ENCODE measurements at regions not wholly inside any gene's neighbourhood (a gene's known extent, or its start where the extent isn't known, plus 50 kb on each side); places are given as distances from the start of the nearest gene placed in this dataset.

DNA sequence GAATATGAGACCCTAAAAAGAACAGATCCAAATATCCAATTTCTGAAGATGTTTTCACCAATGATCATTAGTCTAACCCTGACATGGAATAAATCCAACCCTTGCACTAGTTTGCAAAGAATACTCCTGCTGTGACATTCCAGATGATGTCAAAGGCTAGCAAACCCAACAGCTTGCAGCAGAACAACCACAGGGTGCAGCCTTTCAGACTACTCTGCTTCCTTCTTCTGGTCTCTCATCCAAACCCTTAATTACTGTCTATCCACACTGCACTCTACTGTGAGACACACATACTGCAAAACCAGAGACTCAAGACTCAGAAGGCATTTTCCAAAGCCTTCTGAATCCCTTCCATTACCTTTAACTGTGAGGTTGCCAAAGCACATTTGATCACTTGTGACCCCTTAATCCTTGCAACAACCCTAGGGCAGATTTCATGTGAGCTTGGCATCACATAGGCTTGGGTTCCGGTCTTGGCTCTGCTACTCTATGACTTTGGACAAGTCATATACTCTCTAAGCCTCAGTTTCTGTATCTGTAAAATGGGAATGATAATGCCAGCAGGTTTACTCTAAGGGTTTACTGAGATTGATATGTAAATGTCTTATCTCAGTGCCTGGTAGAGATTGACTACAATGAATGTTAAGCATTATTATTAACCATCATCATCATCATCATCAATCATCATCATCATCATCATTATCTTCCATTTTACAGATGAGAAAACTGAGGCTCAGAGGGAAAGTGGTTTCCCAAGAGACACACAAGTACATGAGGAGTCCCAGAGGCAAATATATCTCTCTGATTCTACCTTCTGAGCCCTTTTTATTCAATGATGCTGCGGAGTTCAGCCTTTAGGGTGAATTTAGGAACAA lies 94.5 kb downstream of the SYF2 start:
- ChIA-PET POLR2A (ENCODE audit: unreplicated experiment) (no interaction called here), CTCF (no interaction called here)
- no peak for DNase-seq

More for the DNA sequence above, 94.5 kb downstream of the SYF2 start:
- H2AFZ ChIP-seq (replicated peaks; ENCODE audit: low read length, poor library complexity), result no peak overlapping the region
- intact Hi-C loops (cut with micrococcal nuclease) (no loop called here), dilution Hi-C loops (cut with HindIII; ENCODE audit: low sequenced_read_pairs, unreplicated experiment) (no loop called here), in situ Hi-C loops (cut with MboI; ENCODE audit: low sequenced_read_pairs) (no loop called here)
- no peak for ATAC-seq (ENCODE audit: low read depth)
- no peak for TF ChIP-seq NFE2L2 (IDR thresholded peaks at IDR 0.05; ENCODE audit: low read depth, low read length)
- no peak for TF ChIP-seq MXI1 (IDR thresholded peaks at IDR 0.05; ENCODE audit: borderline replicate concordance, low read depth, low read length)
- TF ChIP-seq BHLHE40 (IDR thresholded peaks at IDR 0.05; ENCODE audit: low read depth, low read length), result no peak
- no peak for TF ChIP-seq MAZ (IDR thresholded peaks at IDR 0.05; ENCODE audit: borderline replicate concordance, low read depth, low read length)
- TF ChIP-seq CHD1 (IDR thresholded peaks at IDR 0.05; ENCODE audit: low read depth, low read length), result no peak
- TF ChIP-seq RCOR1 (IDR thresholded peaks at IDR 0.05; ENCODE audit: insufficient replicate concordance, low read length), result no peak
- H4K91ac ChIP-seq (ENCODE audit: insufficient read depth, low read depth, low read length), result no peak overlapping the region
- no peaks in the 10 kb centered on the region for H3K4me1 ChIP-seq (ENCODE audit: control insufficient read depth, insufficient read depth, low read length)
- H2AK9ac ChIP-seq (replicated peaks; ENCODE audit: low read depth, low read length, poor library complexity), result no peak overlapping the region
- no TSS peak for BruUV-seq (replicated peaks)
- no peaks in the 10 kb centered on the region for H3K36me3 ChIP-seq (ENCODE audit: control insufficient read depth, insufficient read depth, low read length)
- H3K27ac ChIP-seq (ENCODE audit: insufficient read depth, low read length), result no peak overlapping the region
- H3K18ac ChIP-seq (ENCODE audit: low read depth, low read length), result no peak overlapping the region
- no peak overlapping the region for H3K14ac ChIP-seq (replicated peaks; ENCODE audit: low read depth, low read length)
- no peak overlapping the region for H3K4me2 ChIP-seq (ENCODE audit: low read depth, low read length)
- no peak overlapping the region for H2BK5ac ChIP-seq (ENCODE audit: low read depth, low read length, poor library complexity, severe bottlenecking)
- no peak overlapping the region for H3K56ac ChIP-seq (ENCODE audit: extremely low read depth, insufficient read depth, low read length)
- no peak overlapping the region for H2AK5ac ChIP-seq (ENCODE audit: low read depth, low read length)
- no peak overlapping the region for H4K5ac ChIP-seq (ENCODE audit: low read depth, low read length)
- H3K27me3 ChIP-seq (ENCODE audit: control insufficient read depth, insufficient read depth, low read length), result peaks cover 74% of the 10 kb centered on the region
- H2BK20ac ChIP-seq (ENCODE audit: low read depth, low read length), result no peak overlapping the region
- no CpG with 5 or more reads among the region's 2 CpGs for WGBS, 2 experiments (ENCODE audit: extremely low coverage in 2 of 2, insufficient read length in 1 of 2)
- no peak overlapping the region for H3K9ac ChIP-seq (ENCODE audit: low read depth, low read length)
- H2BK15ac ChIP-seq (ENCODE audit: low read depth, low read length), result no peak overlapping the region
- H3K9me3 ChIP-seq (ENCODE audit: control insufficient read depth, insufficient read depth, low read length), result peaks cover 5% of the 10 kb centered on the region
- no peak overlapping the region for H4K8ac ChIP-seq (ENCODE audit: low read depth in 2 of 2, low read length in 2 of 2)
- H3K79me1 ChIP-seq (ENCODE audit: low read depth in 1 of 2, low read length in 2 of 2), result no peaks in the 10 kb centered on the region
- no peak overlapping the region for H3K23ac ChIP-seq (ENCODE audit: low read depth, low read length)
- no peak overlapping the region for H3K4ac ChIP-seq (ENCODE audit: low read depth, low read length)
- no peaks in the 10 kb centered on the region for H4K20me1 ChIP-seq (ENCODE audit: insufficient read depth, low read length)
- no peaks in the 10 kb centered on the region for H3K9me1 ChIP-seq (ENCODE audit: insufficient read depth, low read length)
- H3K4me3 ChIP-seq (ENCODE audit: insufficient read depth, low read depth, low read length), result no peak overlapping the region
- H2BK120ac ChIP-seq (ENCODE audit: low read depth, low read length), result no peak overlapping the region

Measured in IMR-90 (cell line).